ENCODE measurements at regions not wholly inside any gene's neighbourhood (a gene's known extent, or its start where the extent isn't known, plus 50 kb on each side); places are given as distances from the start of the nearest gene placed in this dataset.

DNA sequence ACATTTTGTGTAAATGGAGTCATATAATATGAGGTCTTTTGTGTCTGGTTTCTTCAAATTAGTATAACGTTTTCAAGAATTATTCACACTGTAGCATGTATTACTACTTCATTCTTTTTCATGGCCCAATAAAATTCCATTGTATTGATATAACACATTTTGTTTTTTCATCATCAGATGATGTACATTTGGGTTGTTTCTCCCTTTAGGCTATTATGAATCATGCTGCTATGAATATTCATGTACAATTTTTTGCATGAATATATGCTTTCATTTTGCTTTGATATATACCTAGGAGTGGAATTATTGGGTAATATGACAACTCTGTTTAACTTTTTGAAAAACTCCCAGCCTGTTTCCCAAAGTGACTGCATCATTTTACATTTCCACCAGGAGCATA lies 220.2 kb downstream of the NR4A2 start:
- TF ChIP-seq, protein P1, sequence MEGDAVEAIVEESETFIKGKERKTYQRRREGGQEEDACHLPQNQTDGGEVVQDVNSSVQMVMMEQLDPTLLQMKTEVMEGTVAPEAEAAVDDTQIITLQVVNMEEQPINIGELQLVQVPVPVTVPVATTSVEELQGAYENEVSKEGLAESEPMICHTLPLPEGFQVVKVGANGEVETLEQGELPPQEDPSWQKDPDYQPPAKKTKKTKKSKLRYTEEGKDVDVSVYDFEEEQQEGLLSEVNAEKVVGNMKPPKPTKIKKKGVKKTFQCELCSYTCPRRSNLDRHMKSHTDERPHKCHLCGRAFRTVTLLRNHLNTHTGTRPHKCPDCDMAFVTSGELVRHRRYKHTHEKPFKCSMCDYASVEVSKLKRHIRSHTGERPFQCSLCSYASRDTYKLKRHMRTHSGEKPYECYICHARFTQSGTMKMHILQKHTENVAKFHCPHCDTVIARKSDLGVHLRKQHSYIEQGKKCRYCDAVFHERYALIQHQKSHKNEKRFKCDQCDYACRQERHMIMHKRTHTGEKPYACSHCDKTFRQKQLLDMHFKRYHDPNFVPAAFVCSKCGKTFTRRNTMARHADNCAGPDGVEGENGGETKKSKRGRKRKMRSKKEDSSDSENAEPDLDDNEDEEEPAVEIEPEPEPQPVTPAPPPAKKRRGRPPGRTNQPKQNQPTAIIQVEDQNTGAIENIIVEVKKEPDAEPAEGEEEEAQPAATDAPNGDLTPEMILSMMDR (IDR thresholded peaks at IDR 0.05; ENCODE audit: low read length, missing control alignments), result no peak
- DNase-seq (ENCODE audit: low read depth), result no peak
- no peak overlapping the region for H3K4me3 ChIP-seq (replicated peaks; ENCODE audit: low read depth, low read length)

DNA sequence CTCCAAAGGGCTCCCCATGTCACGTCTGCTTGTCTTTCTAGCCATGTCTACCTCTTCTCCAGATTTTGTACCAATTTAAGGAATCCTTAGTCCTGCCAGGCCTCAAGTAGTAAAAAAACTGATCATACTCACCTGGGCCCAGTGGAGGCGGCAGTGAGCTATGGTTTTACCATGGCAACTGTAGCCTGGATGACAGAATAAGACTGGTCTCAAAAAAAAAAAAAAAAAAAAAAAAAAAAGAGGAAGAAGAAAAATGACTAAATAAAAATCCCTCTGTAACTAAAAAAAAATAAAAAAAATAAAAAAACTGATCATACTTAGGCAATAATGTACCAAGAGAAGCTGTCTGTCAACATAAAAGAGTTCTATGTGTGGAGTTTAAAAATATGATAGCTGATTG lies 221.6 kb downstream of the NR4A2 start:
- TF ChIP-seq, protein P1 (IDR thresholded peaks at IDR 0.05; ENCODE audit: low read length, missing control alignments), result no peak
- no peak overlapping the region for H3K4me3 ChIP-seq (replicated peaks; ENCODE audit: low read depth, low read length)
- no peak for DNase-seq (ENCODE audit: low read depth)

DNA sequence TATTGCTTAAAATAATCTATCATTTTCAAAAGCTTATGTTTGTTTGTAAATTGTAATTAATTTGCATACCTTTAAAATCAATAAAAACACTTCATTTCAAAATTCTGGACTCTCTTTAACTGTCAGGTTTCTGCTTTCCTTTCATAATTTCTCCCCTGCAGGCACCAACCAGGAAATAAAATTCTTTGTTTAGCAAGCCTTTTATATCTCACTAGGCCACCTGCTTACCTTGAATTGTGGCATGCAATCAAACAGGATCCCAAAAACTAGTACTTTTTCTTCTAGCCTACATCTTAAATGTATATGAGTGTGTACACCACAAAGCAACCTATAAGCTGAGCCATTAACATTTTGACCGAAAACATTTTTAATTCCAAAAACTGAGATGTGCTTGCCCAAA lies 233.1 kb downstream of the NR4A2 start:
- TF ChIP-seq, protein P1 (IDR thresholded peaks at IDR 0.05; ENCODE audit: low read length, missing control alignments), result no peak
- no peak for DNase-seq (ENCODE audit: low read depth)
- no peak overlapping the region for H3K4me3 ChIP-seq (replicated peaks; ENCODE audit: low read depth, low read length)

DNA sequence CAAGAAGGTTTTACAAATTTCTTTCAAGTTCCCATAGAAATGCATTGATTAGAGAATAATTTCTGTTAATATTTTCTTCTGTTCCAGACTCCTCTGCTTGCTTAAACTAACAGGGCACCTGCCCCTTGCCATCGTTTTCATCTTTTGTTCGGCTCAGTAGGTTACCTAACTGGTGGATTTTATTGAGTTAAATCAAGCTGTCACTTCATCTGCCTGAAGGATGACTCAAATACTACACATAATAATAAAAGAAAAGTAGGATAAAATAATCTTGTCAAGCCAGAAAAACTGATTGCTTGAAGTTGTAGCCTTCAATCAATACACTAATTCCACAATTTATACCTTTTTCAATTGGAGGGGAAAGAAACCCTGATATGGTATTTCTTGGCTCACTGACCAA lies 234.0 kb downstream of the NR4A2 start:
- no peak overlapping the region for H3K4me3 ChIP-seq (replicated peaks; ENCODE audit: low read depth, low read length)
- TF ChIP-seq, protein P1 (IDR thresholded peaks at IDR 0.05; ENCODE audit: low read length, missing control alignments), result no peak
- DNase-seq (ENCODE audit: low read depth), result no peak

DNA sequence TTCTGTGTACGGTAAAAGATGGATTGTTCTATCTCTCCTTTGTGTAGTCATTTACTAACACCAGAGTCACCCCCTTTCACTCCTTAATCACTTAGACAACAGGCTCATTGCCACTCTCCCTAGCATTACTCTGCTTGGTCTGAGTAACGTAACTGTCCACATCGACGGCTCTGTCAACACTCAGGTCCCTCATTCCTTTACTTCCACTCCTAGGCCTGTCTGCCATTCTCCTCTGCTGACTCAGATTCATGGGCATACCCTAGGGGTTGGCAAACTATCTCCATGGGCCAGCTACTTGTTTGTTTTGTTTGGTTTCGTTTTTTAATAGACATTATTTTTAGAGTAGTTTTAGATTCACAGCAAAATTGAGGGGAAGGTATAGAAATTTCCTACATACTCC lies 243.9 kb downstream of the NR4A2 start:
- no peak overlapping the region for H3K4me3 ChIP-seq (replicated peaks; ENCODE audit: low read depth, low read length)
- no peak for DNase-seq (ENCODE audit: low read depth)
- TF ChIP-seq, protein P1 (IDR thresholded peaks at IDR 0.05; ENCODE audit: low read length, missing control alignments), result no peak

GRCh38 chr2:156087875-156088274 lies 244.6 kb downstream of the NR4A2 start:
- DNase-seq (ENCODE audit: low read depth), result no peak
- no peak overlapping the region for H3K4me3 ChIP-seq (replicated peaks; ENCODE audit: low read depth, low read length)
- TF ChIP-seq, protein P1 (IDR thresholded peaks at IDR 0.05; ENCODE audit: low read length, missing control alignments), result no peak

DNA sequence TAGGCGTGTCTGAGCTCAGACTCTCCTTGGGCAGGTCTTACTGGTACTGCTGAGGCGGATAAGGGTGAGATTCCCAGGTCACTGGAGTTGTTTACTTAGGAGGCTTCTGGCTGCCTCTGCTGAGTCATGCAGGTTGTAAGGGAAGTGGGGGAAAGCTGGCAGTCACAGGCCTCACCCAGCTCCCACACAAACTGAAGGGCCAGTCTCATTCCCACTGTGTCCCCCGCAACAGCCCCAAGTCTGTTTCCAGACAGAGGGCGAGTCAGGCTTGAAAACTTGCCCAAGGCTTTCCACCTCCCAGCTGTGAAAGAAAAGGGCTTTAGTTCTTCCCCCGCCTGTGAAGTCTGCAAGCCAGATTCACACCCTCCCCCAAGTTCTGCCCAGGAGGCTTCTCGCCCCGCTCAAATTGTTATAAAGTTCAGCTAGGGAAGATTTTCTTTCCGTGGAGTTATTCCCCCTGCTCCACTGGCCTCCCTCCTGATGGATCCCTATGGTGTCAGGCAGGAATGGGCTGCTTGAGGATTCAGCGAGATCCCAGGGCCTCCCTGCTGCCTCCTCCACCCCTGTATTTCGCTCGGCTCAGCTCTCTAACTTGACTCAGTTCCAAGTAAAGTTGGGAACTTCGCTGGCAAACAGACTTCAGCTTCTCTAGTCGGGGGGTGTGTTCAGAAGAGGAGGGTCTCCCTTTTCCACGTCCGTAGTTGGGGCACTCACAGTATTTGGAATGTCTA lies 248.6 kb downstream of the NR4A2 start:
- TF ChIP-seq, protein P1 (IDR thresholded peaks at IDR 0.05; ENCODE audit: low read length, missing control alignments), result no peak
- H3K4me3 ChIP-seq (replicated peaks; ENCODE audit: low read depth, low read length), result no peak overlapping the region
- DNase-seq (ENCODE audit: low read depth), result no peak

Measured in fibroblast of pulmonary artery (primary cell).